PFSK-1 (cell line): ENCODE measurements at regions not wholly inside any gene's neighbourhood (a gene's known extent, or its start where the extent isn't known, plus 50 kb on each side); places are given as distances from the start of the nearest gene placed in this dataset.

ENCODE experiments used
- FOXP2 ChIP-seq: optimal IDR thresholded peaks from 2 replicates; pipeline ENCODE3; 2011; ENCODE audit warnings: borderline replicate concordance, control low read depth, inconsistent platforms; ENCODE audit not compliant: insufficient read depth; ENCODE audit errors: extremely low read length, extremely low read depth
- POLR2AphosphoS5 ChIP-seq: IDR thresholded peaks from 2 replicates; pipeline ENCODE4 v1.6.1; 2012; ENCODE audit warnings: low read depth, mild to moderate bottlenecking, control low read depth, low read length, moderate library complexity
- SIN3A ChIP-seq: IDR thresholded peaks from 2 replicates; pipeline ENCODE4 v1.6.1; 2012; ENCODE audit warnings: mild to moderate bottlenecking, low read length, moderate library complexity, borderline replicate concordance; ENCODE audit not compliant: insufficient read depth
- TAF1 ChIP-seq: IDR thresholded peaks from 2 replicates; pipeline ENCODE4 v1.6.1; 2012; ENCODE audit warnings: low read length, control low read depth, borderline replicate concordance; ENCODE audit not compliant: insufficient read depth
- TF ChIP-seq, protein P1 (sequence below), 2 experiments: IDR thresholded peaks; 2 replicates each; pipeline versions ENCODE4 v1.6.1 to v1.8.0; 2011 to 2012; ENCODE audit warnings: low read depth in 2 of 2, low read length in 2 of 2, control low read depth in 1 of 2, inconsistent platforms in 1 of 2, mild to moderate bottlenecking in 1 of 2, moderate library complexity in 1 of 2; ENCODE audit not compliant: insufficient read depth in 1 of 2

DNA sequence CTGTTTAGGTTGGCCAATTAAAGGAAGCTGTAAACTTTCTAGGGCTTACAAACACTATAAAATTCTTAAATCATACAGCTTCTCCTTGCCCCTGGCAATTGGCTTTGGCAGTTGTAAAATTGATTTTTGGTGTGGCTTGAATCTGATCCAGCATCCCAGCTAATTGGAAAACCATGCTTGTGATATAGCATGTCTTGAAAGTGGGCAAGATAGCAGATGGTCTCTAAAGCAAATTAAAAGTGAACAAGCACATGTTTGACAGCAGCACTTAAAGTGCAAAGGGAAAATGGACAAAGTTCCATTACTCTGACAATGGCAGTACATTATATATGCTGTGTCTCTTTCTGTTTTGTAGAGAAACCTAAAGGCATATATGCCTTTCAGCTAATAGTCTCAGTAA is 302.9 kb upstream of the NXPH2 start:
- no peak for TF ChIP-seq POLR2AphosphoS5
- TF ChIP-seq, protein P1, sequence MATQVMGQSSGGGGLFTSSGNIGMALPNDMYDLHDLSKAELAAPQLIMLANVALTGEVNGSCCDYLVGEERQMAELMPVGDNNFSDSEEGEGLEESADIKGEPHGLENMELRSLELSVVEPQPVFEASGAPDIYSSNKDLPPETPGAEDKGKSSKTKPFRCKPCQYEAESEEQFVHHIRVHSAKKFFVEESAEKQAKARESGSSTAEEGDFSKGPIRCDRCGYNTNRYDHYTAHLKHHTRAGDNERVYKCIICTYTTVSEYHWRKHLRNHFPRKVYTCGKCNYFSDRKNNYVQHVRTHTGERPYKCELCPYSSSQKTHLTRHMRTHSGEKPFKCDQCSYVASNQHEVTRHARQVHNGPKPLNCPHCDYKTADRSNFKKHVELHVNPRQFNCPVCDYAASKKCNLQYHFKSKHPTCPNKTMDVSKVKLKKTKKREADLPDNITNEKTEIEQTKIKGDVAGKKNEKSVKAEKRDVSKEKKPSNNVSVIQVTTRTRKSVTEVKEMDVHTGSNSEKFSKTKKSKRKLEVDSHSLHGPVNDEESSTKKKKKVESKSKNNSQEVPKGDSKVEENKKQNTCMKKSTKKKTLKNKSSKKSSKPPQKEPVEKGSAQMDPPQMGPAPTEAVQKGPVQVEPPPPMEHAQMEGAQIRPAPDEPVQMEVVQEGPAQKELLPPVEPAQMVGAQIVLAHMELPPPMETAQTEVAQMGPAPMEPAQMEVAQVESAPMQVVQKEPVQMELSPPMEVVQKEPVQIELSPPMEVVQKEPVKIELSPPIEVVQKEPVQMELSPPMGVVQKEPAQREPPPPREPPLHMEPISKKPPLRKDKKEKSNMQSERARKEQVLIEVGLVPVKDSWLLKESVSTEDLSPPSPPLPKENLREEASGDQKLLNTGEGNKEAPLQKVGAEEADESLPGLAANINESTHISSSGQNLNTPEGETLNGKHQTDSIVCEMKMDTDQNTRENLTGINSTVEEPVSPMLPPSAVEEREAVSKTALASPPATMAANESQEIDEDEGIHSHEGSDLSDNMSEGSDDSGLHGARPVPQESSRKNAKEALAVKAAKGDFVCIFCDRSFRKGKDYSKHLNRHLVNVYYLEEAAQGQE (IDR thresholded peaks at IDR 0.05; ENCODE audit: insufficient read depth in 1 of 2, low read depth in 2 of 2, low read length in 2 of 2), result no peak
- no peak for TF ChIP-seq SIN3A
- TF ChIP-seq TAF1, result no peak
- no peak for TF ChIP-seq FOXP2

DNA sequence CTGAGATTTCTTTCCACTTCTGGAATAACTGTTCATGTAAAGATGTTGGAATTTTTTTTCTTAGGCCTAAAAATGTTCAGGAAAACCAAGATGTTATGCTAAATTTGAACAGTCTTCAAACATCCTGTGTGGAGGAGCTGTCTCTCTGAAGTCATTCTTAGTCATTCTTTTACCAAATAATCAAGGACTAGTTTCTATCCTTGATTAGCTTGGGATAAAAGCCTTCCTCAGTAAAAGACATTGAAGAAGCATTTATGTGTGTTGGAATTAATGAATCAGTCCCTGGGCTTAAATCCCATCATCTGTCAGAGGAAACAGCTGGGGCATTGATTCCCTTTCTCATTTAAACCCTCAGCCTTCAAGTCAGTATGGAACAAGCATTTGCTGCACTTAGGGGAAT is 300.1 kb upstream of the NXPH2 start:
- no peak for TF ChIP-seq SIN3A
- no peak for TF ChIP-seq FOXP2
- TF ChIP-seq TAF1, result no peak
- no peak for TF ChIP-seq POLR2AphosphoS5
- TF ChIP-seq, protein P1 (IDR thresholded peaks at IDR 0.05; ENCODE audit: insufficient read depth in 1 of 2, low read depth in 2 of 2, low read length in 2 of 2), result no peak

DNA sequence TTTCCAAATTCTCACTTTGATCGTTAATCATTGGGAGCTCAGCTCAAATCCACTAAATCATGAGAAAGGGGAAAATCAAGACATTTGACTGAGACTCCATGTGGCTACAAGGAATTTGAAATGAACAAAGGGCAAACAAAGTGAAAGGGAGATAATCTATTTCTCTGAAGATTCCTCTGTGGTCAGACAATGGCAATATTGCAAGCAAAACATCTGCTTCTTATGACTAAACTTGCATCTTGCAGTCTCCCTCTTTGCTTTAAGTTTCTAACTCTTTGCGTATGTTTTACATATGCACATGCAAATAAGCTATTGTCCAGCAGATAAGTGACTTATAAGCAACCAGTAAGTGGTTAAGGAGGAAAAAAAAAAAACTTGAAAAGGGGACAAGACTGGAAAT is 299.1 kb upstream of the NXPH2 start:
- TF ChIP-seq POLR2AphosphoS5 (no peak), SIN3A (no peak), TAF1 (no peak), FOXP2 (no peak)
- TF ChIP-seq, protein P1 (IDR thresholded peaks at IDR 0.05; ENCODE audit: insufficient read depth in 1 of 2, low read depth in 2 of 2, low read length in 2 of 2), result no peak

DNA sequence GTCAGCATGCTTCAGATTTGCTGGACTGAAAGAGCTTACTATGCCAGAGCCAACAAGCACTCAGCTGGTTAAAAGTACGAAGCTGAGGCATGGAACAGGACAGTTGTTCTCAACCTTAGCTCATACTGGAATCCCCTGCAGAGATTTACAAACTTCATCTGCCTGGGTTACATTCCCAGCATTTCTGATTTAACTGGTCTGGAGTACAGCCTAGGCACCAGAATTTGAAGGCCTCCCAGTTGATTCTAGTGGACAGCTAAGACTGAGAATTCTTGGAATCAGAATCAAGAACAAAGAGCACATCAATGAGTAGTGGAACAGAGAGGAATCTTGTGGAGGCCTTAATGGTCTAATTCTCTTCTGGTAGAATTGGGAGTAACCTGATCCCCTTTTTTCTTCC is 298.2 kb upstream of the NXPH2 start:
- TF ChIP-seq FOXP2 (no peak), TAF1 (no peak), SIN3A (no peak), POLR2AphosphoS5 (no peak)
- TF ChIP-seq, protein P1 (IDR thresholded peaks at IDR 0.05; ENCODE audit: insufficient read depth in 1 of 2, low read depth in 2 of 2, low read length in 2 of 2), result no peak

DNA sequence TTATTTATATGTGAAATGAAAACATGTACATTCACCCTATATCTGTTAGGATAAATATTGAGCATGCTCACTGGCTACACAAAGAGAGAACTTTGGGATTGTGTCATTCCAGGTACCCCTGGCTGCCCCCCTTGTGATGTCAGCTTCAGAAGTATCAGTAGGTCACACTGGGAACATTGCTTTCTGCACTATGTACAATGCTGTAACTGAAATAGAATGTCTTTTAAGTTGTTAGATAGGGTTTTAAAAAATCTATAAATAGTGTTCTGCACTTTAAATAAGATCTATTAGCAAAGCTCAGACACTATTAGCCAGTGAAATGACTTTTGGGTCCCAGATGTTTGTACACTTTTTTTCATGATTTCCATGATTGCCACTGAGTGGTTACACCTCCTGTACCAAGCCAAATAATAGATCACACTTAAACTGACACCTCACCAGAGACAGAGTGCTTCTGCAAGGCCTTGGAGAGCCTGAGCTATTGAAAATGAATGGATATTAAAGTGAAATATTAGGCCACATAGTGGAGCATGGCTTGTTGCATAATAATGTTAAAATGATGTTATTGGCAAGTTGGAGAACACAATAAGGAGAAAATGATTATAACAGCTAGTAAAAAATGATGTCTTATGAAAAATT is 297.0 kb upstream of the NXPH2 start:
- TF ChIP-seq TAF1 (no peak), FOXP2 (no peak), POLR2AphosphoS5 (no peak), SIN3A (no peak)
- TF ChIP-seq, protein P1 (IDR thresholded peaks at IDR 0.05; ENCODE audit: insufficient read depth in 1 of 2, low read depth in 2 of 2, low read length in 2 of 2), result no peak
